Activated naive CD8-positive, alpha-beta T cell treated with anti-CD3 and anti-CD28 coated beads, Interleukin-2, amount 10 ng/mL, durations not matched to agents 7 days and 5 days (primary cell): ENCODE measurements at regions not wholly inside any gene's neighbourhood (a gene's known extent, or its start where the extent isn't known, plus 50 kb on each side); places are given as distances from the start of the nearest gene placed in this dataset.
"Not testable (repeated sequence)": the region's sequence is repeated elsewhere in the genome, so short reads cannot be mapped to it uniquely, and the experiment has no call there.

Source experiments
- ATAC-seq: fragments of 150-1000 bp; cut with Tn5 transposase; one replicate; pipeline ENCODE4 v1.10.0; 2021; ENCODE audit warnings: low read depth, moderate library complexity
- POLR2A ChIA-PET: fragments of 350-600 bp; sonication (Branson Sonifier 250); formaldehyde crosslinking; loops from one replicate; lab custom pipeline; 2021; ENCODE audit warnings: antibody characterized with exemption; lab: Charles Lee
- DNase-seq: peaks from one replicate; pipeline ENCODE4 v3.0.0; 2021
- H3K27ac Mint-ChIP-seq: one replicate; pipeline ENCODE4 v1.8.0; 2022; ENCODE audit warnings: mild to moderate bottlenecking, mixed read lengths
- H3K27me3 Mint-ChIP-seq: one replicate; pipeline ENCODE4 v1.8.0; 2022; ENCODE audit warnings: mild to moderate bottlenecking, moderate library complexity, mixed read lengths
- H3K36me3 Mint-ChIP-seq: one replicate; pipeline ENCODE4 v1.8.0; 2021; ENCODE audit warnings: mild to moderate bottlenecking, mixed read lengths
- H3K4me1 Mint-ChIP-seq: one replicate; pipeline ENCODE4 v1.8.0; 2021; ENCODE audit warnings: mixed read lengths
- H3K4me3 Mint-ChIP-seq: one replicate; pipeline ENCODE4 v1.8.0; 2022; ENCODE audit warnings: mild to moderate bottlenecking, moderate library complexity, mixed read lengths
- H3K9me3 Mint-ChIP-seq: one replicate; pipeline ENCODE4 v1.8.0; 2021; ENCODE audit warnings: mixed read lengths

DNA sequence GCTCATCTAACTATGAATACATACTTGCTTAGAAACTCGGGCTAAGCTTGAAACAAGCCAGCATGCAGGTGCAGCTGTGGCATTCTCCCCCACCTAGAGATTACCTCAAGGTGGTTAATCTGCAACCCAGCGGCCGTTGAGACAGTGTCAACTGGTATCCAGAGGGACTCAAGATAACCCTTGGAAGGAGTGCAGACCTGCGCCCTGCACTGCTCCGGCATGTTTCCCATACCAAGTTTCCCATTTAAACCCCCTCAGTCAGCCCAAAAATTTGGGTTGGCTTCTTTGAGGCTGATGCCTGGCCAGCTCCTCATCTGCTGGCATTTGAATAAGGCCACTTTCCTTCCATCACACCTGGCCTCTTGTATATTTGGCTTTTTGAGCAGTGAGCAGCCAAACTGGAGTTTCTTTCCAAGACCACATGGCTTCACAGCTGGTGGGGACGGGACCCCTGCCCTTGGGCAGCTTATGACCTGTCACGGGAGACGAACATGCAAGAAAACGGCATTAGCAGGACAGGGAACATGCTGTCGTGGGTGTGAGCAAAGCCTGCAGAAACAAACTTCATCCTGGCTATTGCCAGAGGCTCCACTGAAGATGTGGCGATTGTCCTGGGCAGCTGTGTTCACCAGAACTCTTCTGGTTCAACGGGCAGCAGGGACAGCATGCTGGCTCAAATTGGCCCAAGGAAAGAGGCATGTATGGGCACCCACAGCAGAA is 98.2 kb downstream of the PLXNA1 start:
- no peaks in the 10 kb centered on the region for H3K9me3 Mint-ChIP-seq
- POLR2A ChIA-PET: no interaction called here
- H3K4me3 Mint-ChIP-seq: no peak overlapping the region
- no peaks in the 10 kb centered on the region for H3K36me3 Mint-ChIP-seq
- DNase-seq: no peak
- H3K27me3 Mint-ChIP-seq: peaks cover 2% of the 10 kb centered on the region
- no peak for ATAC-seq
- no peak overlapping the region for H3K27ac Mint-ChIP-seq
- H3K4me1 Mint-ChIP-seq: no peaks in the 10 kb centered on the region

DNA sequence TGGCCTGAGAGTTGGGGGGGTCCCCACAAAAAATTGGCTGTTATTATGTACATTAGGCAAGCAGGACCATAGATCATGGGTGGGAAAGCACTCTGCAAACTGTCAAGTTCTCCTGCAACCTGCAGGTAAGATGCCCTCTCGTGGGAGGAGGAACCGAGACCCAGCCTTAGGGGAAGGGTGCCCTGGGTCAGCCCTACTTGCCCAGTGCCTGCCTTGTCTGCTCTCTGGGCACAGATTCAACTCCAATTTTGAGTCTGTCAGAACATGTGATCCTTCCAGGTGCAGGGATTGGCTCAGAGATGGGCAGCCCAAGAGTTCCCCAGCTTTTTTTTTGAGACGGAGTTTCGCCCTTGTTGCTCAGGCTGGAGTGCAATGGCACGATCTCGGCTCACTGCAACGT is 99.2 kb downstream of the PLXNA1 start:
- DNase-seq (no peak), ATAC-seq (no peak)
- Mint-ChIP-seq H3K27me3 (peaks cover 2% of the 10 kb centered on the region), H3K9me3 (no peaks in the 10 kb centered on the region), H3K27ac (no peak overlapping the region), H3K4me3 (no peak overlapping the region), H3K36me3 (no peaks in the 10 kb centered on the region), H3K4me1 (no peaks in the 10 kb centered on the region)
- POLR2A ChIA-PET: no interaction called here

- Mint-ChIP-seq H3K4me1 (no peaks in the 10 kb centered on the region), H3K27ac (no peak overlapping the region), H3K27me3 (peaks cover 2% of the 10 kb centered on the region), H3K4me3 (no peak overlapping the region), H3K9me3 (no peaks in the 10 kb centered on the region), H3K36me3 (no peaks in the 10 kb centered on the region)
- no peak for ATAC-seq
- POLR2A ChIA-PET: no interaction called here
- DNase-seq: no peak
These were observed 101.0 kb downstream of the PLXNA1 start for GRCh38 chr3:127083778-127084397.

- H3K4me1 Mint-ChIP-seq: no peaks in the 10 kb centered on the region
- no peak for DNase-seq
- ATAC-seq: no peak
These were observed 101.6 kb downstream of the PLXNA1 start for GRCh38 chr3:127084401-127084990.

DNA sequence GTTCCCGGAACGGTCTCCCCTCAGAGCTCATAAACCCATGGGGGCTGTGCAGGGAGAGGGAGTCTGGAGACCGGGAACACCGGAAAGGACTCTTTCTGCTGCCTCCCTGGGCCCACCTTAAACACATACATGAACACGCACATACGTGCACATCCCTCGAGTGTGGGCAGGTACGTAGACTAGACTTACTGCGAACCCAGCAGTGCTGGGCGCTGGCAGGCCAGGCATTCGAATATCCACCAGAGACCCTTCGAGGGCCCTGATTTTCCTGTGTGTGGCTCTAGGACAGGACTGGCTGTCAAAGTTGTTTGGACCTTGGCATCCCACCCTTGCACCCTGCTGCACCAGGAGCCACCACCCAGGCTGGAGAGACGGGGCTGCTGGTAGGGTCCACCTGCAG is 102.7 kb downstream of the PLXNA1 start:
- Mint-ChIP-seq H3K27ac (no peak overlapping the region), H3K4me1 (no peaks in the 10 kb centered on the region), H3K4me3 (no peak overlapping the region), H3K27me3 (peaks cover 5% of the 10 kb centered on the region), H3K36me3 (no peaks in the 10 kb centered on the region), H3K9me3 (no peaks in the 10 kb centered on the region)
- no peak for DNase-seq
- POLR2A ChIA-PET: no interaction called here
- ATAC-seq: no peak

More at GRCh38 chr3:127084401-127084990, 101.6 kb downstream of the PLXNA1 start:
- Mint-ChIP-seq H3K4me3 (no peak overlapping the region), H3K27me3 (peaks cover 2% of the 10 kb centered on the region), H3K9me3 (no peaks in the 10 kb centered on the region), H3K36me3 (no peaks in the 10 kb centered on the region), H3K27ac (no peak overlapping the region)
- POLR2A ChIA-PET: no interaction called here

DNA sequence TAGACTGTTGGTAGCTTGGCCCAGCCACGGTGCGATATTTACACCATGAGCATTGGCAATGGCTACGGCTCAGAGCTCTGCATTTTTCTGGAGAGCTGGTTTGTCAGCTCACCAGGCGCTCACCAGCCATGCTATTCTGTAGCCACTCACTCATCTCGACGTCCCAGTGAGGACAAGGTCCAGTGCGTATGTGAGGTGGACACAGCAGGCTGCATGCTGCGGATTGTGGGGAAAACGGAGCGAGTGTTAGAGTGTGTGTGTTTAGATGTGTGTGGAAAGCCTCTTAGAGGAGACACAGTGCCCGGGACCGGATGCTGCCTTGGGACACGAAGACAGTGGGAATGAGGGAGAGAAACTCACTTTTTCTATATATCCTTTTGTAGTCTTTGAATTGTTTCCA is 103.7 kb downstream of the PLXNA1 start:
- ATAC-seq, H3K4me3 Mint-ChIP-seq, H3K4me1 Mint-ChIP-seq, DNase-seq, H3K27ac Mint-ChIP-seq, H3K36me3 Mint-ChIP-seq, H3K9me3 Mint-ChIP-seq, POLR2A ChIA-PET, H3K27me3 Mint-ChIP-seq: not testable (repeated sequence)

DNA sequence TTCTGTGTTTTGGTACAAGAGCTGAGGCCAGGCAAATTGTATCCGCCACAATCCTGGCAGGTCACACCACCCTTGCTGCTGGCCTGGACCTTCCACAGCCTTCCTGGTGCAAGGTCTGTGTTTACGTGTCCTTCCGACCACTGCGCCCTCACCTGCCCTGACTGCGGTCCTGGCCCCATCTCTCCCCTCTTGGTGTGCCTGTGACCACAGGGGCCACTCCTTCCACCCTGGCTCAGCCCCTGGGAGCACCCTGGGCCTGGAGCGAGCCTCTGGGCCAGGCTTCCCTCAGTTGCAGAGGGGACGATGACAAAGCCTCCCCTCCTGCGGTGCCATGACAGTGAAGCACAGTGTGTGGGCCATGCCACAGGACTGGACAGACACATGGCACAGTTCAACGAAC is 104.5 kb downstream of the PLXNA1 start:
- H3K27ac Mint-ChIP-seq: no peak overlapping the region
- H3K4me3 Mint-ChIP-seq: no peak overlapping the region

GRCh38 chr3:127088511-127089351 is 104.2 kb upstream of the PRR23E start:
- ATAC-seq (no peak), DNase-seq (no peak)
- no peak overlapping the region for H3K4me3 Mint-ChIP-seq
- POLR2A ChIA-PET: no interaction called here
- no peaks in the 10 kb centered on the region for H3K36me3 Mint-ChIP-seq
- no peaks in the 10 kb centered on the region for H3K9me3 Mint-ChIP-seq
- no peak overlapping the region for H3K27ac Mint-ChIP-seq
- no peaks in the 10 kb centered on the region for H3K4me1 Mint-ChIP-seq
- H3K27me3 Mint-ChIP-seq: peaks cover 5% of the 10 kb centered on the region

More for the DNA sequence above, 104.5 kb downstream of the PLXNA1 start:
- Mint-ChIP-seq H3K27me3 (peaks cover 5% of the 10 kb centered on the region), H3K9me3 (no peaks in the 10 kb centered on the region), H3K36me3 (no peaks in the 10 kb centered on the region), H3K4me1 (no peaks in the 10 kb centered on the region)
- POLR2A ChIA-PET: no interaction called here
- ATAC-seq (no peak), DNase-seq (no peak)

DNA sequence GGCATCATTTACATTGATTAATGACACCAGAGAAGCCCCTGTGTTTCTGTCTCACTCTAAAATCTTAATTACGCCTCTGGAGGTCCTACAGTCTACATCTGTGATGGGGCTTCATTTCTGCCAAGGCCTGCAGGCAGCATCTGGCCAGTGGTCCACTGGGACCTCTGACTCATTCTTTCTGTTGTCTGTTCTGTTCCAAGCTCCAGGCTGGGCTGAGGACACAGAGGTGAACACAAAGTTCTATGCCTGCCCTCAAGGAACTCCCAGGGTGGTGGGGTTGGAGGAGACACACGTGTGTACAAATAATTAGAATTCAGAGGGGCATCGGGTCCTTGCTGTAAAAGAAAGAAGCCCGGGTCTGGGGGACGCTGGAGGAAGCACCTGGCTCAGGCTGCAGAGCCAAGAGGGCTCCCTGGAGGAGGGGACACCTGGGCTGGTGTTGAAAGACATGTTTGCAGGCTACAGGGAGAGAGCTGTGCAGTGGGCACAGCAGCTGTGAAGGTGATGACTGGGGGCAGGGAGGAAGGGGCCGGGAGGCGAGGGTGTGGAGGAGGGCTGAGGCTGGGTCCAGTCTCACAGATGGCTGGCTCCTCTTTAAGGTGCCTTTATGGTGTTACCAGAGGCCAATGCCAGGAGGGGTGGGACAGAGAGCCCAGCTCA is 103.3 kb upstream of the PRR23E start:
- Mint-ChIP-seq H3K36me3 (no peaks in the 10 kb centered on the region), H3K27ac (no peak overlapping the region), H3K4me3 (no peak overlapping the region), H3K9me3 (no peaks in the 10 kb centered on the region), H3K27me3 (peaks cover 5% of the 10 kb centered on the region), H3K4me1 (no peaks in the 10 kb centered on the region)
- ATAC-seq (no peak), DNase-seq (no peak)
- POLR2A ChIA-PET: no interaction called here

GRCh38 chr3:127090218-127091160 is 102.4 kb upstream of the PRR23E start:
- Mint-ChIP-seq H3K4me1 (no peaks in the 10 kb centered on the region), H3K27me3 (peaks cover 5% of the 10 kb centered on the region), H3K27ac (no peak overlapping the region), H3K4me3 (no peak overlapping the region), H3K9me3 (no peaks in the 10 kb centered on the region), H3K36me3 (no peaks in the 10 kb centered on the region)
- POLR2A ChIA-PET: no interaction called here
- DNase-seq (no peak), ATAC-seq (no peak)

GRCh38 chr3:127091376-127091775 is 101.6 kb upstream of the PRR23E start:
- no peak overlapping the region for H3K4me3 Mint-ChIP-seq
- peaks cover 5% of the 10 kb centered on the region for H3K27me3 Mint-ChIP-seq
- POLR2A ChIA-PET: no interaction called here
- ATAC-seq (no peak), DNase-seq (no peak)
- no peaks in the 10 kb centered on the region for H3K9me3 Mint-ChIP-seq
- no peak overlapping the region for H3K27ac Mint-ChIP-seq
- H3K36me3 Mint-ChIP-seq: no peaks in the 10 kb centered on the region
- H3K4me1 Mint-ChIP-seq: no peaks in the 10 kb centered on the region

- Mint-ChIP-seq H3K9me3 (no peaks in the 10 kb centered on the region), H3K4me3 (no peak overlapping the region), H3K4me1 (no peaks in the 10 kb centered on the region), H3K27ac (no peak overlapping the region), H3K27me3 (peaks cover 5% of the 10 kb centered on the region), H3K36me3 (no peaks in the 10 kb centered on the region)
- POLR2A ChIA-PET: no interaction called here
- ATAC-seq (no peak), DNase-seq (no peak)
These were observed 100.6 kb upstream of the PRR23E start for GRCh38 chr3:127092368-127092767.
